GM23248 (cell line): ENCODE measurements at regions not wholly inside any gene's neighbourhood (a gene's known extent, or its start where the extent isn't known, plus 50 kb on each side); places are given as distances from the start of the nearest gene placed in this dataset.

ENCODE experiments used
- DNase-seq: peaks from one replicate; pipeline ENCODE4 v3.0.0-alpha.2; 2015
- H2AFZ ChIP-seq: fragments of 200-600 bp; sonication (generic); 2 replicates; pipeline ENCODE4 v1.6.1; 2016; ENCODE audit warnings: antibody characterized with exemption
- H3F3A ChIP-seq: fragments of 200-600 bp; sonication (generic); 2 replicates; pipeline ENCODE4 v1.6.1; 2016; ENCODE audit warnings: mild to moderate bottlenecking, antibody characterized with exemption, mixed run types; ENCODE audit not compliant: insufficient read depth
- H3K27ac ChIP-seq: fragments of 200-600 bp; sonication (generic); 2 replicates; pipeline ENCODE4 v1.5.1; 2016; ENCODE audit warnings: mild to moderate bottlenecking
- H3K27me3 ChIP-seq: fragments of 200-600 bp; sonication (generic); replicated peaks from 2 replicates; pipeline ENCODE4 v1.6.1; 2016; ENCODE audit warnings: mild to moderate bottlenecking; ENCODE audit not compliant: insufficient read depth
- H3K36me3 ChIP-seq: fragments of 200-600 bp; sonication (generic); 2 replicates; pipeline ENCODE4 v1.6.1; 2016; ENCODE audit warnings: low read depth, mild to moderate bottlenecking
- H3K4me1 ChIP-seq: fragments of 200-600 bp; sonication (generic); 2 replicates; pipeline ENCODE4 v1.6.1; 2016; ENCODE audit warnings: mild to moderate bottlenecking; ENCODE audit not compliant: insufficient read depth
- H3K4me2 ChIP-seq: fragments of 200-600 bp; sonication (generic); one replicate; pipeline ENCODE4 v1.6.1; 2016; ENCODE audit warnings: mild to moderate bottlenecking; ENCODE audit not compliant: unreplicated experiment
- H3K4me3 ChIP-seq: fragments of 200-600 bp; sonication (generic); 2 replicates; pipeline ENCODE4 v1.5.1; 2016; ENCODE audit warnings: mild to moderate bottlenecking
- H3K79me2 ChIP-seq: fragments of 200-600 bp; sonication (generic); 2 replicates; pipeline ENCODE4 v1.6.1; 2016; ENCODE audit warnings: mild to moderate bottlenecking; ENCODE audit not compliant: insufficient read depth
- H3K9ac ChIP-seq: fragments of 200-600 bp; sonication (generic); 2 replicates; pipeline ENCODE4 v1.6.1; 2016; ENCODE audit warnings: mild to moderate bottlenecking
- H3K9me2 ChIP-seq: fragments of 200-600 bp; sonication (generic); 2 replicates; pipeline ENCODE4 v1.6.1; 2016; ENCODE audit warnings: mixed run types, mild to moderate bottlenecking, moderate library complexity; ENCODE audit not compliant: insufficient read depth
- H3K9me3 ChIP-seq: fragments of 200-600 bp; sonication (generic); one replicate; pipeline ENCODE4 v1.6.1; 2017; ENCODE audit warnings: low read depth
- H4K20me1 ChIP-seq: fragments of 200-600 bp; sonication (generic); 2 replicates; pipeline ENCODE4 v1.6.0; 2016; ENCODE audit not compliant: insufficient read depth
- EZH2 ChIP-seq: fragments of 200-600 bp; sonication (generic); IDR thresholded peaks from 2 replicates; pipeline ENCODE4 v1.6.1; 2018; ENCODE audit warnings: antibody characterized with exemption, mild to moderate bottlenecking; ENCODE audit not compliant: insufficient read depth, poor library complexity, severe bottlenecking
- EZH2phosphoT487 ChIP-seq: fragments of 200-600 bp; sonication (generic); IDR thresholded peaks from 2 replicates; pipeline ENCODE4 v1.6.1; 2018; ENCODE audit warnings: antibody characterized with exemption, moderate library complexity, mild to moderate bottlenecking, low read depth; ENCODE audit not compliant: insufficient read depth
- WGBS, 2 experiments: methylation state at CpG; one replicate each; pipeline ENCODE4 v1.1.6; 2015 to 2017; ENCODE audit warnings: low lambda C conversion rate in 2 of 2, low coverage in 1 of 2; ENCODE audit errors: missing lambda C conversion rate in 2 of 2; 5-methylcytosine and 5-hydroxymethylcytosine counted together
- in situ Hi-C: fragments of 300-500 bp; cut with MboI; formaldehyde crosslinking; loops from 2 replicates; pipeline ENCODE4 v1.15.0; 2020

DNA sequence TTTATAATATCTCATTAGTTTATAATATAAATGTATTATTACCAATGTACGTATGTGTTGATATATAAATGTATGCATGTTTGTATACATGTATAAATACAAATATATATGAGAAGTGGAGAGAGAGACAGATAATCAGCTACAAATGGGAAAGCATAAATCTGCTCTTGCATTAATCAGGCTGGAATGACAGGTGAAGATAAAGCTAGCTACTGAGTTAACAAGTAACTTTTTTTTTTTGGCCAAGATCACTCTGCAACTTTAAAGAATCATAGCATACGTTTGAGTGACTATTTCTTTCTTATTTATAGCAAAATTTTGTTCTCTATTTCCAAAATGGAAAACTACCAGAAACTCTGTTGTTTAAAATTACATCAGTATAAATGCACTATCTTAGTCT is 422.8 kb downstream of the SI start:
- H2AFZ ChIP-seq: no peak overlapping the region
- H3K4me2 ChIP-seq: no peak overlapping the region
- no peak overlapping the region for H3K27ac ChIP-seq
- WGBS, 2 experiments: 43 to 44% methylated on average over 2 of the region's 2 CpGs
- in situ Hi-C loops: no loop called here
- H3K9ac ChIP-seq: no peak overlapping the region
- no peaks in the 10 kb centered on the region for H3K79me2 ChIP-seq
- H3K9me2 ChIP-seq: no peaks in the 10 kb centered on the region
- TF ChIP-seq EZH2phosphoT487: no peak
- no peak for TF ChIP-seq EZH2
- no peaks in the 10 kb centered on the region for H3F3A ChIP-seq
- no peaks in the 10 kb centered on the region for H4K20me1 ChIP-seq
- H3K36me3 ChIP-seq: no peaks in the 10 kb centered on the region
- DNase-seq: no peak
- no peaks in the 10 kb centered on the region for H3K4me1 ChIP-seq
- no peak overlapping the region for H3K4me3 ChIP-seq
- no peaks in the 10 kb centered on the region for H3K27me3 ChIP-seq
- H3K9me3 ChIP-seq: no peaks in the 10 kb centered on the region

DNA sequence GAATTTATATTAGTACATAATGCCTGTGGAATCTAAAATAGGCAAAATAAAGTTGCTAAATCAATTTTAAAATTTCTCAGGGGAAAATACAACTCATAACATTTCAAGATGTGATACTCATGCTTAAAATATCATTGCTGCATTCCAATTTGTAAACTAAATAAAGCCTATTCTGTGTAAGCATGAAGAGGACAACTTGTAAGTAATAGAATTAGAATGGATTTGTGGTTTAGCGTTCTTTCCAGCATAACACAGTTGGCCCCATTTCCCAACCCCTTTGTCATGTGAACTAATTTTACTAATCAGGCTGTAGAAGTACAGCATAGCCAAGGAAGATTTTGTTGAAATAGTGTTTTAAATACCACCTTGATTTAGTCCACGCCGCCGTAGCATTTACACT is 437.2 kb downstream of the SI start:
- Histone ChIP-seq H3F3A (no peaks in the 10 kb centered on the region), H4K20me1 (no peaks in the 10 kb centered on the region), H3K9me3 (no peaks in the 10 kb centered on the region), H3K4me1 (peaks cover 6% of the 10 kb centered on the region; the same call in 1 of the 2 replicates), H3K9me2 (no peaks in the 10 kb centered on the region), H3K36me3 (no peaks in the 10 kb centered on the region), H3K4me3 (no peak overlapping the region), H3K27me3 (no peaks in the 10 kb centered on the region), H3K27ac (peak overlapping the region; percentile 41), H2AFZ (no peak overlapping the region), H3K4me2 (peak overlapping the region; percentile 50), H3K9ac (no peak overlapping the region), H3K79me2 (no peaks in the 10 kb centered on the region)
- in situ Hi-C loops: no loop called here
- DNase-seq: peak; percentile 71
- no peak for TF ChIP-seq EZH2phosphoT487
- no peak for TF ChIP-seq EZH2
- 2 to 8% methylated on average over 4 of the region's 4 CpGs for WGBS, 2 experiments

DNA sequence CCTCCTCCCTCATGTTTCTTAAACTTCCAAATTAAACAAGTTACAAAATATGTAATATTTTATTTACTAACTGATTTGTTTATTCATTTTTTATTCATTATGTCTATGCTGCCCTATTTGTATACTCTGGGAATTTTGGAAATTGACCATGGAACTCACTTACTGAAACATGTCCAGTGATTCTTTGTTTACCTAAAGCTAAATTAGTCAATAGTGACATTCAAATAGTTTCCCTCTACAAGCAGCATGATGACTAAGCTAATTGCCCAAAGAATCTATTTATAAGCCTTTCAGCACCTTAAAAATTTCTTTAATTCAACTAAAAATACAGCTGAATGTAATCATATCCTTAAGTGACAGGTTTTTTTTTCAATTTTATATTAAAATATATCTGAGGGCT is 437.7 kb downstream of the SI start:
- DNase-seq: peak; percentile 42
- Histone ChIP-seq H3K9me3 (no peaks in the 10 kb centered on the region), H3F3A (no peaks in the 10 kb centered on the region), H3K4me3 (no peak overlapping the region), H3K9ac (no peak overlapping the region), H3K9me2 (no peaks in the 10 kb centered on the region), H3K79me2 (no peaks in the 10 kb centered on the region), H4K20me1 (no peaks in the 10 kb centered on the region), H2AFZ (no peak overlapping the region), H3K4me2 (peak overlapping the region; percentile 50), H3K27ac (peak overlapping the region; percentile 41), H3K36me3 (no peaks in the 10 kb centered on the region), H3K4me1 (peaks cover 6% of the 10 kb centered on the region; the same call in 1 of the 2 replicates), H3K27me3 (no peaks in the 10 kb centered on the region)
- TF ChIP-seq EZH2phosphoT487 (no peak), EZH2 (no peak)
- in situ Hi-C loops: no loop called here

DNA sequence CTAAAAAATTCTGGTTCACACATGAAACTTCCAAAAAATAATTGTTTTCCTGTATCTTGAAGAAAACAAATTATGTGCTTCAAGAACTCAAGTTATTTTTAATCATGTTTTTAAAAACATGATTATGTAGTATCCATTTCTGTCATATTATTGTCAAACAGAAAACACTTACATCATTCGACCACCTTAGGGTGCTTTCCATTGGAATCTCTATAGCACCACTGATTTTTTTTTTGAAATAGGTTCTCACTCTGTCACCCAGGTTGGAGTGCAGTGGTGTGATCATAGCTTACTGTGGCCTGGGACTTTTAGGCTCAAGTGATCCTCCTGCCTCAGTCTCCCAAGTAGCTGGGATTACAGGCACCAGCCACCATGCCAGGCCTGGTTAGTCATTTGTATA is 457.3 kb downstream of the SI start:
- in situ Hi-C loops: no loop called here
- no peaks in the 10 kb centered on the region for H3K36me3 ChIP-seq
- H3K27me3 ChIP-seq: no peaks in the 10 kb centered on the region
- 65 to 72% methylated on average over 1 of the region's 1 CpG for WGBS, 2 experiments
- H3K9ac ChIP-seq: no peak overlapping the region
- no peak overlapping the region for H3K27ac ChIP-seq
- H3K4me3 ChIP-seq: no peak overlapping the region
- no peaks in the 10 kb centered on the region for H3K9me3 ChIP-seq
- no peaks in the 10 kb centered on the region for H3K9me2 ChIP-seq
- no peaks in the 10 kb centered on the region for H3F3A ChIP-seq
- H2AFZ ChIP-seq: no peak overlapping the region
- no peaks in the 10 kb centered on the region for H3K79me2 ChIP-seq
- DNase-seq: no peak
- TF ChIP-seq EZH2phosphoT487 (no peak), EZH2 (no peak)
- no peaks in the 10 kb centered on the region for H4K20me1 ChIP-seq
- H3K4me2 ChIP-seq: no peak overlapping the region
- H3K4me1 ChIP-seq: no peaks in the 10 kb centered on the region

DNA sequence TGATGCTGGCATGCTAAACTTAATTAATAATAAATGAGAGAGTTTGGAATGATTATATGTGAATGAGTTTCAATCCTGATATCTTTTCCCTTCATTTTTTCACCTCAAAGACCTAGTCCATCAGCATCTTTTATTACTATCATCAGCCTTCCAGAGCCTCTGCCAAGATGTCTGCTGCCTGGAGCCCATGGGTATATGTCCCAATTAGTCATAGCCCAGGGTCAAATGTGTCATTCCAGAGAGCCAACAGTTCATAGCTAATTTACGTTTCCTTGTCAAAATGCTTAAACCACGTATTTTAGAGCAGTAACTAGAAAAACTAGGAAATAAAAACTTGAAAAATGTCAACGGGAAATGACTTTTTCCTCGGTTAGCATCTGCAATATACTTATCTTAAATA is 457.9 kb downstream of the SI start:
- Histone ChIP-seq H3K4me3 (no peak overlapping the region), H3K4me1 (no peaks in the 10 kb centered on the region), H3K9me3 (no peaks in the 10 kb centered on the region), H3K4me2 (no peak overlapping the region), H3K9me2 (no peaks in the 10 kb centered on the region), H3F3A (no peaks in the 10 kb centered on the region), H4K20me1 (no peaks in the 10 kb centered on the region), H3K27ac (no peak overlapping the region), H2AFZ (no peak overlapping the region), H3K9ac (no peak overlapping the region), H3K36me3 (no peaks in the 10 kb centered on the region), H3K27me3 (no peaks in the 10 kb centered on the region), H3K79me2 (no peaks in the 10 kb centered on the region)
- 64 to 70% methylated on average over 4 of the region's 4 CpGs for WGBS, 2 experiments
- in situ Hi-C loops: no loop called here
- no peak for TF ChIP-seq EZH2phosphoT487
- no peak for TF ChIP-seq EZH2
- DNase-seq: no peak
